Endothelial cell (in vitro differentiated cells): ENCODE measurements at regions not wholly inside any gene's neighbourhood (a gene's known extent, or its start where the extent isn't known, plus 50 kb on each side); places are given as distances from the start of the nearest gene placed in this dataset.
"Not testable (repeated sequence)": the region's sequence is repeated elsewhere in the genome, so short reads cannot be mapped to it uniquely, and the experiment has no call there.

Experiments used
- DNase-seq: peaks from one replicate; pipeline ENCODE4 v3.0.0; 2021; ENCODE audit warnings: low spot score
- H3K27ac Mint-ChIP-seq: one replicate; pipeline ENCODE4 v1.8.0; 2021; ENCODE audit warnings: mixed read lengths, inconsistent platforms; ENCODE audit not compliant: unreplicated experiment
- H3K27me3 Mint-ChIP-seq: one replicate; pipeline ENCODE4 v1.8.0; 2021; ENCODE audit warnings: mild to moderate bottlenecking, moderate library complexity, mixed read lengths, inconsistent platforms; ENCODE audit not compliant: unreplicated experiment
- H3K36me3 Mint-ChIP-seq: one replicate; pipeline ENCODE4 v1.8.0; 2021; ENCODE audit warnings: mild to moderate bottlenecking, low read depth, mixed read lengths, inconsistent platforms; ENCODE audit not compliant: unreplicated experiment
- H3K4me1 Mint-ChIP-seq: one replicate; pipeline ENCODE4 v1.8.0; 2021; ENCODE audit warnings: mild to moderate bottlenecking, mixed read lengths, inconsistent platforms; ENCODE audit not compliant: unreplicated experiment
- H3K4me3 Mint-ChIP-seq: one replicate; pipeline ENCODE4 v1.8.0; 2021; ENCODE audit warnings: mild to moderate bottlenecking, mixed read lengths, inconsistent platforms; ENCODE audit not compliant: unreplicated experiment
- H3K9me3 Mint-ChIP-seq: one replicate; pipeline ENCODE4 v1.8.0; 2021; ENCODE audit warnings: mixed read lengths, inconsistent platforms; ENCODE audit not compliant: unreplicated experiment
- TF ChIP-seq, protein P1 (sequence below): fragments of 200-600 bp; sonication (generic); IDR thresholded peaks from one replicate; pipeline ENCODE4 v1.5.0; 2021; ENCODE audit warnings: antibody characterized with exemption; ENCODE audit not compliant: unreplicated experiment

DNA sequence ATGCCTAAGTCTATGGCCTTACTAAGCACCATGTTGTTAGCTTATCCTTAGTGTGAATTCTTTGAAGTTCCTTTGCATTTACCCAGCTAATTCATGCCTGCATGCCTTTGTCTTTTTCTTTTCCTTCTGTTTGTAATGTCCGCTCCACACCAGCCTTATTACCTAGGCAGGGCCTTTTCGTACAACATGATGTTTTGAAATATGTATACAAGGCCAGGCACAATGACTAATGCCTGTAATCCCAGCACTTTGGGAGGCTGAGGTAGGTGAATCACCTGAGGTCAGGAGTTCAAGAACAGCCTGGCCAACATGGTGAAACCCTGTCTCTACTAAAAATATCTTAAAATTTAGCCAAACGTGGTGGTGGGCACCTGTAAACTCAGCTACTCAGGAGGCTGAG lies 1636.5 kb upstream of the SEL1L start:
- DNase-seq: no peak
- H3K27me3 Mint-ChIP-seq: peaks cover 2% of the 10 kb centered on the region
- no peaks in the 10 kb centered on the region for H3K9me3 Mint-ChIP-seq

DNA sequence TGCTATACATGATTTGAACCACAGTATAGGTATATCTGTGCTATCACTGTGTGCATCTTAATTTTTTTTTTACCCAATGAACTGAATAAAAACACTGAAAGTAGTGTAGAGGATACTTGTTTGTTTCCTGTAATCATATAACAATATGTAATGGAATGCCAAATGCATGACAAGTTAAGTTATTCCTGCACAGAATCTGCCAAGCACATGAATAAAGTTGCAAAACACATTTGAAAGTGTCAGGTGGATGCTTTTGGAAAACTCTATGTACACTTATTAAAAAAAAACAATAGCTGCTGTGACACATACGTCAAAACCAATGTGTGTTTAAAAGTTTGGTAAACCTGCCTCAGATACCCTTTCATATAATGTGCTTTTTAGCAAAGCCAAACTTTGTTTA lies 1638.1 kb upstream of the SEL1L start:
- Mint-ChIP-seq H3K9me3 (no peaks in the 10 kb centered on the region), H3K4me3 (no peak overlapping the region), H3K36me3 (no peaks in the 10 kb centered on the region), H3K27me3 (peaks cover 2% of the 10 kb centered on the region), H3K4me1 (no peaks in the 10 kb centered on the region), H3K27ac (no peak overlapping the region)
- TF ChIP-seq, protein P1, sequence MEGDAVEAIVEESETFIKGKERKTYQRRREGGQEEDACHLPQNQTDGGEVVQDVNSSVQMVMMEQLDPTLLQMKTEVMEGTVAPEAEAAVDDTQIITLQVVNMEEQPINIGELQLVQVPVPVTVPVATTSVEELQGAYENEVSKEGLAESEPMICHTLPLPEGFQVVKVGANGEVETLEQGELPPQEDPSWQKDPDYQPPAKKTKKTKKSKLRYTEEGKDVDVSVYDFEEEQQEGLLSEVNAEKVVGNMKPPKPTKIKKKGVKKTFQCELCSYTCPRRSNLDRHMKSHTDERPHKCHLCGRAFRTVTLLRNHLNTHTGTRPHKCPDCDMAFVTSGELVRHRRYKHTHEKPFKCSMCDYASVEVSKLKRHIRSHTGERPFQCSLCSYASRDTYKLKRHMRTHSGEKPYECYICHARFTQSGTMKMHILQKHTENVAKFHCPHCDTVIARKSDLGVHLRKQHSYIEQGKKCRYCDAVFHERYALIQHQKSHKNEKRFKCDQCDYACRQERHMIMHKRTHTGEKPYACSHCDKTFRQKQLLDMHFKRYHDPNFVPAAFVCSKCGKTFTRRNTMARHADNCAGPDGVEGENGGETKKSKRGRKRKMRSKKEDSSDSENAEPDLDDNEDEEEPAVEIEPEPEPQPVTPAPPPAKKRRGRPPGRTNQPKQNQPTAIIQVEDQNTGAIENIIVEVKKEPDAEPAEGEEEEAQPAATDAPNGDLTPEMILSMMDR: no peak
- no peak for DNase-seq

More for the DNA sequence above, 1636.5 kb upstream of the SEL1L start:
- Mint-ChIP-seq H3K4me3 (no peak overlapping the region), H3K36me3 (no peaks in the 10 kb centered on the region), H3K27ac (no peak overlapping the region), H3K4me1 (no peaks in the 10 kb centered on the region)
- TF ChIP-seq, protein P1: no peak

DNA sequence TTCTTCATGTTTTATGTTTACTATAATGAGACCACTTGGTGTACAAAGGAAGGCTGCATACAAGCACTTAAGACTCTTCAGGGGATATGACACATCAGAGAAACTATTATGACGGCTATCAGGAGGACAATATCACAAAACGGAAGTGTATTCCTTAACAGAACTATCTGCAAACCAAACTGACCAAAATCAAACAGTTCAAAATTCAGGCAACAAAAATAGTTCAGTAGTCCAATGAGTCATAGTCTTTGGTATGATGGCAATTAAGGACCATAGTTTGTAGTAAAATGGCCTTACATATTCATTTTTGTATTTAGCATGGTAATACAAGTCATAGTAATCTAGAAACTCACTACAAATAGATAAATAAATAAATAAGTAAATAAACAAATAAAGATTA lies 1638.7 kb upstream of the SEL1L start:
- peaks cover 2% of the 10 kb centered on the region for H3K27me3 Mint-ChIP-seq
- TF ChIP-seq, protein P1: no peak
- no peaks in the 10 kb centered on the region for H3K9me3 Mint-ChIP-seq
- DNase-seq: no peak
- H3K4me1 Mint-ChIP-seq: no peaks in the 10 kb centered on the region
- H3K36me3 Mint-ChIP-seq: no peaks in the 10 kb centered on the region
- H3K4me3 Mint-ChIP-seq: no peak overlapping the region
- H3K27ac Mint-ChIP-seq: no peak overlapping the region

DNA sequence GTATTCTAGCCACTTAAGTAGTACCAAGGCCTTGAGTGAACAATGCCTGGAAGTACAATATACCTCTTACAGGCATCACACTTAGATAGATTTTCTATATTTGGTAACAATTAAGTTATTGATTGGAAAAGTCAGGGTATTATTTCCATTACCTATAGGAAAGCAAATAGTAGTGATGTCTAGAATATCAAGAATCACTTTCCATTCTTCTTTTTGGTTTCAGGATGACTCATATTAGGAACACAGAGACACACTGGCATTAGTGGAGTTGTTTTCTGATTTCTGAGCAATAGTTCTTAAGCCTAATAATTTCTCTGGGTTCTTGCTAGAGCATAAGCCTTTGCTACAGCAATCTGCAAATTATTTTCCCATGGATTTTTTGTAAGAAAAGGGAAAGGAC lies 1640.0 kb upstream of the SEL1L start:
- Mint-ChIP-seq H3K36me3 (no peaks in the 10 kb centered on the region), H3K27ac (no peak overlapping the region), H3K9me3 (no peaks in the 10 kb centered on the region), H3K27me3 (peaks cover 2% of the 10 kb centered on the region), H3K4me1 (no peaks in the 10 kb centered on the region), H3K4me3 (no peak overlapping the region)
- no peak for DNase-seq
- TF ChIP-seq, protein P1: no peak

DNA sequence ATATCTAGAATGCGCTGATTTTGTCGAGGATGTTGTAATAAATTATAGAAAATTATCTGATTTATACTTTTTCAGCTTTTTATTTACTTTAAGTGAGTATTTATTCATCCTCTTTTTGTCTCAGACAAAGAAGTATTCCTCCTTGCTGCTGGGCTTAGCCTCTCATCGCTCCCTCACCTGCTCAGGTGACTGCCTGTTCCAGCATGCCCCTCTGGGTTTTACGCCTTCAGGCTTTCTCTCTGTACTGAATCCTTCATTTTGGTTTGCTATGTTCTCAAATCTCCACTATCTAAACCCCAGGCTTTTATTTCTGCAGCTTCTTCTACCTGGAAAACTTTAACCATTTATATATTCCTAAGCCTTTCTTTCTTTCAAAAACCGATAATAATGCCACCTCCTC lies 1650.9 kb upstream of the SEL1L start:
- no peaks in the 10 kb centered on the region for H3K9me3 Mint-ChIP-seq
- TF ChIP-seq, protein P1: no peak
- DNase-seq: no peak
- H3K36me3 Mint-ChIP-seq: no peaks in the 10 kb centered on the region
- H3K4me1 Mint-ChIP-seq: peaks cover 2% of the 10 kb centered on the region
- no peak overlapping the region for H3K27ac Mint-ChIP-seq
- H3K4me3 Mint-ChIP-seq: no peak overlapping the region
- no peaks in the 10 kb centered on the region for H3K27me3 Mint-ChIP-seq

DNA sequence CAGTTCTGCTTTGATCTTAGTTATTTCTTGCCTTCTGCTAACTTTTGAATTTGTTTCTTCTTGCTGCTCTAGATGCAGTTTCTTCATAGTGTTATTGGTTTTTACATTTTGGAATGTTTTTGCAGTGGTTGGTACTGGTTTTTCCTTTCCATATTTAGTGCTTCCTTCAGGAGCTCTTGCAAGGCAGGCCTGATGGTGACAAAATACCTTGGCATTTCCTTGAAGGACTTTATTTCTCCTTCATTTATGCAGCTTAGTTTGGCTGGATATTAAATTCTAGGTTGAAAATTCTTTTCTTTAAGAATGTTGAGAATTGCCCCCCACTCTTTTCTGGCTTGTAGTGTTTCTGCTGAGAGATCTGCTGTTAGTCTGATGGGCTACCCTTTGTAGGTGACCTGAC lies 1654.7 kb upstream of the SEL1L start:
- H3K27me3 Mint-ChIP-seq, DNase-seq, H3K4me1 Mint-ChIP-seq, H3K27ac Mint-ChIP-seq, H3K36me3 Mint-ChIP-seq, H3K9me3 Mint-ChIP-seq, H3K4me3 Mint-ChIP-seq: not testable (repeated sequence)
